HG03066 (cell line): ENCODE measurements at regions not wholly inside any gene's neighbourhood (a gene's known extent, or its start where the extent isn't known, plus 50 kb on each side); places are given as distances from the start of the nearest gene placed in this dataset.

ENCODE experiments used
- ATAC-seq: cut with Tn5 transposase; IDR thresholded peaks from one replicate; pipeline ENCODE4 v1.9.1; 2021; ENCODE audit warnings: low read depth; ENCODE audit not compliant: unreplicated experiment

- no peak for ATAC-seq
These were observed 199.6 kb upstream of the RREB1 start for GRCh38 chr6:6908121-6908520.

- no peak for ATAC-seq
These were observed 198.7 kb upstream of the RREB1 start for GRCh38 chr6:6909111-6909510.

GRCh38 chr6:6910734-6911295 is 196.9 kb upstream of the RREB1 start:
- ATAC-seq = no peak

- ATAC-seq = no peak
These were observed 196.4 kb upstream of the RREB1 start for GRCh38 chr6:6911391-6911790.

- ATAC-seq = no peak
These were observed 194.7 kb upstream of the RREB1 start for GRCh38 chr6:6912817-6913744.

GRCh38 chr6:6915219-6915618 is 192.5 kb upstream of the RREB1 start:
- no peak for ATAC-seq

- no peak for ATAC-seq
These were observed 191.8 kb upstream of the RREB1 start for GRCh38 chr6:6915813-6916547.

- no peak for ATAC-seq
These were observed 191.2 kb upstream of the RREB1 start for GRCh38 chr6:6916598-6916997.

- peak; percentile 87 for ATAC-seq
These were observed 189.4 kb upstream of the RREB1 start for GRCh38 chr6:6918216-6918983.

- no peak for ATAC-seq
These were observed 188.6 kb upstream of the RREB1 start for GRCh38 chr6:6919173-6919572.

- ATAC-seq = no peak
These were observed 187.4 kb upstream of the RREB1 start for GRCh38 chr6:6920114-6920986.

GRCh38 chr6:6920987-6921313 is 186.8 kb upstream of the RREB1 start:
- no peak for ATAC-seq

- no peak for ATAC-seq
These were observed 185.6 kb upstream of the RREB1 start for GRCh38 chr6:6922166-6922565.

GRCh38 chr6:6923605-6924004 is 184.2 kb upstream of the RREB1 start:
- no peak for ATAC-seq

GRCh38 chr6:6924708-6925107 is 183.1 kb upstream of the RREB1 start:
- ATAC-seq = no peak

- ATAC-seq = no peak
These were observed 182.2 kb upstream of the RREB1 start for GRCh38 chr6:6925391-6926164.

GRCh38 chr6:6926856-6927255 is 180.9 kb upstream of the RREB1 start:
- no peak for ATAC-seq

- ATAC-seq = no peak
These were observed 180.0 kb upstream of the RREB1 start for GRCh38 chr6:6927521-6928361.
